B cell (primary cell): ENCODE measurements at regions not wholly inside any gene's neighbourhood (a gene's known extent, or its start where the extent isn't known, plus 50 kb on each side); places are given as distances from the start of the nearest gene placed in this dataset.

Experiments
- ATAC-seq: fragments of 200-7000 bp; cut with Tn5 transposase; one replicate; pipeline ENCODE4 v1.10.0; 2021; ENCODE audit warnings: low read depth, mild to moderate bottlenecking, moderate number of reproducible peaks, moderate library complexity
- CTCF ChIA-PET: fragments of 350-600 bp; sonication (Branson Sonifier 250); formaldehyde crosslinking; loops from one replicate; lab custom pipeline; 2021; ENCODE audit warnings: antibody characterized with exemption, inconsistent platforms; lab: Charles Lee
- POLR2A ChIA-PET: fragments of 350-600 bp; sonication (Branson Sonifier 250); formaldehyde crosslinking; loops from one replicate; lab custom pipeline; 2021; ENCODE audit warnings: antibody characterized with exemption; lab: Charles Lee
- DNase-seq: peaks from one replicate; pipeline ENCODE4 v3.0.0; 2013
- H2AFZ ChIP-seq: 2 replicates; pipeline ENCODE4 v1.6.1; 2012; ENCODE audit warnings: mild to moderate bottlenecking, low read depth, low read length; ENCODE audit not compliant: insufficient read depth, poor library complexity, severe bottlenecking
- H3K27ac ChIP-seq, 2 donors: 1 replicate in 1 of 2; 2 replicates in 1 of 2; pipeline ENCODE4 v1.5.1; 2012 to 2013; ENCODE audit warnings: low read length in 2 of 2, mild to moderate bottlenecking in 2 of 2, moderate library complexity in 1 of 2
- H3K27me3 ChIP-seq, 4 experiments: fragments of 200-600 bp in 1 of 4; sonication (generic) in 1 of 4; replicated peaks in 1 of 4; 1 replicate in 2 of 4; 2 replicates in 2 of 4; pipeline versions ENCODE4 v1.6.1 to v1.7.0; 2013 to 2016; ENCODE audit warnings: low read length in 3 of 4, mild to moderate bottlenecking in 2 of 4, mixed read lengths in 1 of 4, moderate library complexity in 1 of 4; ENCODE audit not compliant: insufficient read depth in 4 of 4, control insufficient read depth in 3 of 4; ENCODE audit errors: control extremely low read depth in 1 of 4
- H3K36me3 ChIP-seq, 2 experiments: replicated peaks in 1 of 2; 1 replicate in 1 of 2; 2 replicates in 1 of 2; pipeline versions ENCODE4 v1.6.1 to v1.7.1; 2013; ENCODE audit warnings: low read length in 1 of 2; ENCODE audit not compliant: insufficient read depth in 2 of 2, control insufficient read depth in 1 of 2; ENCODE audit errors: control extremely low read depth in 1 of 2, extremely low read depth in 1 of 2
- H3K4me1 ChIP-seq, 2 donors: fragments of 200-600 bp in 1 of 2; sonication (generic) in 1 of 2; 1 replicate in 1 of 2; 2 replicates in 1 of 2; pipeline versions ENCODE4 v1.5.1 to v1.6.1; 2013 to 2017; ENCODE audit warnings: low read length in 2 of 2; ENCODE audit not compliant: control insufficient read depth in 2 of 2, insufficient read depth in 2 of 2
- H3K4me2 ChIP-seq: replicated peaks from 2 replicates; pipeline ENCODE3; 2012; ENCODE audit warnings: mild to moderate bottlenecking, low read depth, low read length; ENCODE audit not compliant: poor library complexity, severe bottlenecking
- H3K4me3 ChIP-seq, 5 experiments: fragments of 200-600 bp in 1 of 5; sonication (generic) in 1 of 5; 1 replicate in 3 of 5; 2 replicates in 2 of 5; pipeline versions ENCODE4 v1.5.1 to v1.7.0; 2011 to 2016; ENCODE audit warnings: low read length in 4 of 5, mild to moderate bottlenecking in 4 of 5, low read depth in 2 of 5, control low read depth in 1 of 5, moderate library complexity in 1 of 5; ENCODE audit not compliant: insufficient read depth in 1 of 5; ENCODE audit errors: control extremely low read depth in 1 of 5, extremely low read depth in 1 of 5
- H3K79me2 ChIP-seq: fragments of 200-600 bp; sonication (generic); one replicate; pipeline ENCODE4 v1.6.0; 2016; ENCODE audit warnings: low read length; ENCODE audit not compliant: control insufficient read depth, insufficient read depth
- H3K9ac ChIP-seq: fragments of 200-600 bp; sonication (generic); 2 replicates; pipeline ENCODE4 v1.6.1; 2017; ENCODE audit warnings: mild to moderate bottlenecking, low read length, moderate library complexity
- H3K9me3 ChIP-seq, 3 donors: one replicate each; pipeline versions ENCODE4 v1.6.1 to v1.7.1; 2013; ENCODE audit warnings: low read length in 2 of 3; ENCODE audit not compliant: control insufficient read depth in 2 of 3, insufficient read depth in 1 of 3; ENCODE audit errors: control extremely low read depth in 1 of 3
- H4K20me1 ChIP-seq: 2 replicates; pipeline ENCODE4 v1.6.0; 2012; ENCODE audit warnings: mild to moderate bottlenecking, low read length; ENCODE audit not compliant: insufficient read depth, control insufficient read depth, poor library complexity, severe bottlenecking
- H3K27ac Mint-ChIP-seq: one replicate; pipeline ENCODE4 v1.8.0; 2021; ENCODE audit warnings: mixed read lengths
- H3K27me3 Mint-ChIP-seq: one replicate; pipeline ENCODE4 v1.8.0; 2021; ENCODE audit warnings: mixed read lengths
- H3K4me1 Mint-ChIP-seq: one replicate; pipeline ENCODE4 v1.8.0; 2021; ENCODE audit warnings: mixed read lengths
- H3K4me3 Mint-ChIP-seq: one replicate; pipeline ENCODE4 v1.8.0; 2021; ENCODE audit warnings: mixed read lengths
- H3K9me3 Mint-ChIP-seq: one replicate; pipeline ENCODE4 v1.8.0; 2022; ENCODE audit warnings: mixed read lengths; ENCODE audit not compliant: insufficient read depth
- CTCF ChIP-seq: fragments of 200-600 bp; IDR thresholded peaks from one replicate; pipeline ENCODE4 v1.8.0; 2022; ENCODE audit warnings: antibody characterized with exemption, mild to moderate bottlenecking
- EZH2 ChIP-seq: IDR thresholded peaks from 2 replicates; pipeline ENCODE4 v1.6.1; 2012; ENCODE audit warnings: borderline replicate concordance, low read depth, mild to moderate bottlenecking, moderate library complexity, low read length; ENCODE audit not compliant: insufficient read depth, poor library complexity, severe bottlenecking
- WGBS: methylation state at CpG from one replicate; pipeline ENCODE4 v1.1.5; 2013; ENCODE audit warnings: missing lambda C conversion rate; ENCODE audit not compliant: insufficient coverage; 5-methylcytosine and 5-hydroxymethylcytosine counted together
- intact Hi-C: fragments of 100-400 bp; cut with micrococcal nuclease; formaldehyde crosslinking; loops from one replicate; pipeline ENCODE4 v1.10.0; 2022

- H3K9me3 ChIP-seq = peaks cover 0 to 49% (median 0%) of the 10 kb centered on the region in 3 donors
- peaks cover 1% of the 10 kb centered on the region for H3K9me3 Mint-ChIP-seq
- 98% methylated on average over 71 of the region's 71 CpGs for WGBS
Observed at GRCh38 chr13:18233783-18234299, 947.8 kb downstream of the TUBA3C start.

More at GRCh38 chr13:18233783-18234299, 947.8 kb downstream of the TUBA3C start:
- ChIA-PET POLR2A (no interaction called here), CTCF (no interaction called here)
- no peak overlapping the region for H3K4me2 ChIP-seq
- no peaks in the 10 kb centered on the region for H3K27me3 ChIP-seq
- no peaks in the 10 kb centered on the region for H4K20me1 ChIP-seq
- TF ChIP-seq CTCF = no peak
- no peak for TF ChIP-seq EZH2
- H3K4me1 ChIP-seq = no peaks in the 10 kb centered on the region
- no peak overlapping the region for H3K9ac ChIP-seq
- H3K4me3 ChIP-seq = no peak overlapping the region
- H2AFZ ChIP-seq = no peak overlapping the region
- Mint-ChIP-seq H3K4me3 (no peak overlapping the region), H3K27me3 (no peaks in the 10 kb centered on the region), H3K4me1 (no peaks in the 10 kb centered on the region), H3K27ac (no peak overlapping the region)
- no peak for DNase-seq
- intact Hi-C loops = no loop called here
- H3K27ac ChIP-seq = no peak overlapping the region
- no peaks in the 10 kb centered on the region for H3K36me3 ChIP-seq
- H3K79me2 ChIP-seq = no peaks in the 10 kb centered on the region
- ATAC-seq = no peak
